A673 (cell line): ENCODE measurements at regions not wholly inside any gene's neighbourhood (a gene's known extent, or its start where the extent isn't known, plus 50 kb on each side); places are given as distances from the start of the nearest gene placed in this dataset.

Experiments
- EZH2 ChIP-seq: fragments of 200-600 bp; sonication (generic); IDR thresholded peaks from 2 replicates; pipeline ENCODE4 v1.6.1; 2017; ENCODE audit warnings: borderline replicate concordance, low read depth, mild to moderate bottlenecking, mixed read lengths, antibody characterized with exemption, low read length; ENCODE audit not compliant: poor library complexity, severe bottlenecking
- TF ChIP-seq, protein P1 (sequence below): fragments of 300-800, 200-600 bp; sonication (generic); conservative IDR thresholded peaks from 2 replicates; pipeline ENCODE4 v1.5.1; 2017; ENCODE audit warnings: low read depth, mild to moderate bottlenecking, antibody characterized with exemption, low read length, moderate library complexity, mixed read lengths

DNA sequence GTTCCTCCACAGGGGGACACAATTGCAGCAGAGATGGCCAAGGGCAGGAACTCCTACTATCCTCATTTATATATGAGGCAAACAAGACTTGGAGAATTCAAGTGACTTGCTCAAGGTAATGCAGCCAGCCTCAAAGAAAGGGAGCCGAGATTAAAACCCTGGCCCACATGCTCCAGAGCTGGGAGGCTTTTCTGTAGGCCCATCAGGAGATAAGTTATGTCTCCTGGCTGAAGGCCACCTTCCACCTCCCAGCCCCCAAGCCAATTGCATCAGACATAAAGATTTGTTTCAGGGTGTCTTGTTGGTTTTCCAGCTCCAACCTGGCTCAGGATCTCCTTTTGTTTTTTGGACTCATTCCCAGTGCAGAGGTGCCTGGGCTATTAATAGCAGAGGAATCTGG, 59.5 kb downstream of the SMIM38 start:
- TF ChIP-seq, protein P1, sequence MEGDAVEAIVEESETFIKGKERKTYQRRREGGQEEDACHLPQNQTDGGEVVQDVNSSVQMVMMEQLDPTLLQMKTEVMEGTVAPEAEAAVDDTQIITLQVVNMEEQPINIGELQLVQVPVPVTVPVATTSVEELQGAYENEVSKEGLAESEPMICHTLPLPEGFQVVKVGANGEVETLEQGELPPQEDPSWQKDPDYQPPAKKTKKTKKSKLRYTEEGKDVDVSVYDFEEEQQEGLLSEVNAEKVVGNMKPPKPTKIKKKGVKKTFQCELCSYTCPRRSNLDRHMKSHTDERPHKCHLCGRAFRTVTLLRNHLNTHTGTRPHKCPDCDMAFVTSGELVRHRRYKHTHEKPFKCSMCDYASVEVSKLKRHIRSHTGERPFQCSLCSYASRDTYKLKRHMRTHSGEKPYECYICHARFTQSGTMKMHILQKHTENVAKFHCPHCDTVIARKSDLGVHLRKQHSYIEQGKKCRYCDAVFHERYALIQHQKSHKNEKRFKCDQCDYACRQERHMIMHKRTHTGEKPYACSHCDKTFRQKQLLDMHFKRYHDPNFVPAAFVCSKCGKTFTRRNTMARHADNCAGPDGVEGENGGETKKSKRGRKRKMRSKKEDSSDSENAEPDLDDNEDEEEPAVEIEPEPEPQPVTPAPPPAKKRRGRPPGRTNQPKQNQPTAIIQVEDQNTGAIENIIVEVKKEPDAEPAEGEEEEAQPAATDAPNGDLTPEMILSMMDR, result no peak
- no peak for TF ChIP-seq EZH2
